GM19043 (cell line): ENCODE measurements at regions not wholly inside any gene's neighbourhood (a gene's known extent, or its start where the extent isn't known, plus 50 kb on each side); places are given as distances from the start of the nearest gene placed in this dataset.
"Not testable (repeated sequence)": the region's sequence is repeated elsewhere in the genome, so short reads cannot be mapped to it uniquely, and the experiment has no call there.

Experiments
- ATAC-seq: cut with Tn5 transposase; IDR thresholded peaks from one replicate; pipeline ENCODE4 v1.9.1; 2021; ENCODE audit warnings: low read depth; ENCODE audit not compliant: unreplicated experiment

DNA sequence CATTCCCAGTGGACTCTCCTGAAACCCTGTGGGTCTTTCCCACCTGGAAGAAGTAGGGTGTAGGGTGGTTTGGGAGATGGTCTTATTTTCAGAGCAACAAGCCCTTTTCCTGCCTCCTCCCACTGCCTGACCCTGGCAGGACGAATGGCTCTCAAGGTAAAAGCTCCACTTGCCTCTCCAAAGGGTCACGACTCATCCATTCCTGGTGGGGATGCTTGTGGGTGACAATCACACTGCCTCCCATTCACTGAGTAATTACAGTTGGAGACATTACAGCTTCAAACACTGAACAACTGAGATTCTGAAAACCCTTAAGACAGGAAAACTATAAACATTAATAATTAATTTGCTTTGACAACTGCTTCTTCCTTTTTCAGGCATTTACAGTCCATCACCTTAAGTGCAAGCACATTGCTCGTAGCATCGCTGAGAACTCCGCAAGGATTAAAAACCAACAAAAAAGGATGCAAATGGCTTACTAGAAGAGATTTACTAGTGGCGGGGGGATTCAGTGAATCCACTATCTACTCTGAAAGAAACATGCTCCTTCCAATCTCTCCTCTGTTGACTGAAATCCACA is 199.6 kb upstream of the IRS2 start:
- no peak for ATAC-seq

DNA sequence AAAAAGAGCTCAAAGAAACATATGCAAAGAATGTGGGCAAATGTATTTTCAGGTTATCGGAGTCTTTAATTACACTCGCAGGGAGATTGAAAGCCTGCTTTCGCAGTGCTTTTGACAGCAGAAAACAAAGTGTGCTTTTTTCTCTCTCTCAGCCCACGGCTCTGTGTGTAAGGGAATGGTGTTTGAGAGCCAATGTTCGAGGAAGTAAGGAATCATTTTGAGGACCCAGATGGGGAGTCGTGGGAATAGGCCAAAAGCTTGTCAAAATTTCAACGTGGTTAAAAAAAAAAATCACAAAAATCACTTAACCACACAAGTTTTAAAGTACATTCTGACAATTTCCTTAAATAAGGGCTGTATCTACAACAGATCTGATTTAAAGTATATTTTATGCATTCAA is 197.1 kb upstream of the IRS2 start:
- ATAC-seq, result no peak

DNA sequence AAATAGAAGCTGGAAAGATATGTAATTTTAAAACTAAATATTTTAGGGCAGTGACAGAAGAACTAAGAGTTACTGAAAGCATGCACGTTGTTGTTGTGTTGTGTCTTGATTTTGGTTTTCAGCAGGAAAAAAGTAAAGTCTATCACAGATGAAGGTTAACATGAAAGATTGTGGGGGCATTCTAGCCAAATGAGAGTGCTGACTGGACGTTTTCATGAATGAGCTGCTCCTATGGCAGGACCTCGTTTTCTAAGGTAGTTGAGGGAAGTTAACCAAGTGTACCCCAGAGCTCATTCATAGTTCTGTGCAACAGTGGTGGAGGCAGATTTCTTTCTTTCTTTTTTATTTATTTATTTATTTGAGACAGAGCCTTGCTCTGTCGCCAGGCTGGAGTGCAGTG is 194.6 kb upstream of the IRS2 start:
- ATAC-seq, result no peak

DNA sequence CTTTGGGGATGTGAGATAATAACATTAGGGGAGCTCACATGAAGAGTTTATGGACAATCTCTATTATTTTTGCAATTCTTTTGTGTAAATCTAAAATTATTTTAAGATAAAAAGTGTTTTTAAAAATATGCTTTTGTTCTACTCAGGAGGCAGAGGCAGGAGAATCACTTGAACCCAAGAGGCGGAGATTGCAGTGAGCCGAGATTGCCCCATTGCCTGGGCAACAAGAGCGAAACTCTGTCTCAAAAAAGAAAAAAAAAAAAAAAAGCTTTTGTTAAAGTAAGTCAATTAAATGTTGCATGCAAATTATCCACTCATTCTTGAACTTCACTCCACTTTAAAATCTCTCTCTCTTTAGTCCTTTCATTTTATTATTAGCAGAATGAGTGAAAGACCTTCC is 193.3 kb upstream of the IRS2 start:
- ATAC-seq, result not testable (repeated sequence)

DNA sequence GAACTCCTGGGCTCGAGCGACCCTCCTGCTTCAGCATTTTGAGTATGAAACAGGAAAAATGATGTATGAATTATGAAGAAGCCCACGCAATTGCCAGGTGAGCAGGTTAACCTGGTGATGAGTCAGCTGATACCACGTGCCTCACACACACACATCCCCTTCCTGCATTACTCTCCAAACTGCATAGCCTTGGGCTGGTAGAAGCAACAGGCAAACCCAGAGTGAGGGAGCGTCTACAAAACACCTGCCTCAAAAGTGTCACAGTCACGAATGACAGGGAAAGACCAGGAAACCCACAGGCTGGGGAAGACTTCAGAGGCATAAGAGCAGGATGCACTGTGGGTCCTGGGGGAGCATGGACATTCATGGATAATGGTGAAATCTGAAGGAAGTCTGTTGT is 192.8 kb upstream of the IRS2 start:
- ATAC-seq, result no peak

DNA sequence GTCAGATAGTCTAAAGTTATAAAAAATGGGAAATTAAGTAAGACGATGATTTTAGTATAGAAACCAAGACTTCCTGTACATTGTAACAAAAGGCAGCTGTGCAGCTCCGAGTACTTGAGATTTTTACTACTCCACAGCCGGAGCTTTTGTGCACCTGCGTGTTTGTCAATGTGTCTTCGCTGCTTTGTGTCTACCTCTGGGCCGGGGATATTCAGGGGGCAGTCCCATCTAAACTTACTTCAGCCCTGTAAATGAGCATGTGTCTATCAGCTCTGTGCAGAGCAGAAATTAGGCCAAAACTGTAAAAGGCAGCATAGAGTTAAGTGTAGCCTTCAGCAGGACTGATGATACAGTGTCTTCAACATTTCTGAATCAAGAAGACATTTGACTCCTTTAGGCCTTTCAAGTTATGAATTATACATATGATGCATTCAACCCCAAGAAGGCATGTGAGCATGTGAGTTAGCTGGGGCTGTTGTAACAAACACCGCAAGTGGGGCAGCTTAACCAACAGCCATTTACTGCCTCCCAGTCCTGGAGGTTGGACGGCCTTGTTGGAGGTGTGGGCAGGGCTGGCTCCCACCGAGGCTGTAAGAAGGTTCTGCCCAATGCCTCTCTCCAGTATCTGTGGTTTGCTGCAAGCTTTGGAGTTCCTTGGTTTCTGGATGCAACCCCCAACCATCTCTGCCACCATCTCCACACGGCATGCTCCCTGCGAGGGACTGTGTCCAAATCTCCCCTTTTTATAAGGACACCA is 191.0 kb upstream of the IRS2 start:
- ATAC-seq, result no peak

DNA sequence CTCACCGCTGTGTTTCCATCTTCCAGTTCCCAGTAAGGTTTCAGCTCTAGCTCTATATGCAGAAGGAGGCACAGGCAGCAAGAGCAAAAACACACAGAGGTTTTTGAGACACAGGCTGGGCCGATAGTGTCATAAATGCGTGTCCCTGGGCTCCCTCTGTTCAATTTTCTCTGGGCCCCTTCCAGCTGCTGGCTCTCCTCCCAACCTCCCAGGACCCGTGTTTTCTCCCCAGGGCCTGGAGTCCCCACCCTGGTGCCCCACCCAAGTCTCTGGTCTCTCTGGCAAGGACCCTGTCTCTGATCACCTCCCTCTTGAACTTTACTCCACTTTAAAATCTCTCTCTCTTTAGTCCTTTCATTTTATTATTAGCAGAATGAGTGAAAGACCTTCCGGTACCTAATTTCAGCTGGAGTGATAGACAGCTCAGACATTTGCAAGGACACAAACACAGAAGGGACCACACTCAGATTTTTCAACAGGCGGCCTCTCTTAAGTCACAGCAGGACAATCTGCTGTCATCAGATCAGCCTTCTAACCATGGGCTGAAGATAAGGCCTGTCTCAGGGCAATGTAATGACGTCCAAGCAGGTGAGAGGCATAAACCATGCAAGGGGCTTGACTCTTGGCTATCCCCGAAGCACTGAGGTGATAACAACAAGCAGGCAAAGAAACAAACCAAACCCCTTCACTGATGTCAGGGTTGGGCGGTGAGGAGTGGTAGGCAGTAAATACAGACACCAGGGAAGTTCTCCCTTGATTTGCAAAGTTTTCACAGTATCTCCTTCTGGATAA is 190.0 kb upstream of the IRS2 start:
- no peak for ATAC-seq

DNA sequence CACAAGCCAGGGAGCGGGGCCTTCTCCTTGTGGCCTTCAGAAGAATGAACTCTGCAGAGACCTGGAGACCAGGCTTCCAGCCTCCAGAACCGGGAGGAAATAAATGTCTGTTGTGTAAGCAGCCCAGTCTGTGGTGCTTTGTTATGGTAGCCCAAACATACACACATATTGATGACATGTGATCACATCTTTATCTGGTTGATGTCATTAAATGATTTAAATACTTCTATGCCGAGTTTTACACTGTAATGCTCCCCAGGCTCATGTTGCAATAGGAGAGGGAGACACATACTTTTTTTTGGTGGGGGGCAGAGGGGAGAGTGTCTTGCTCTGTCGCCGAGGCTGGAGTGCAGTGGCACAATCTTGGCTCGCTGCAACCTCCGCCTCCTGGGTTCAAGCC is 188.0 kb upstream of the IRS2 start:
- no peak for ATAC-seq

DNA sequence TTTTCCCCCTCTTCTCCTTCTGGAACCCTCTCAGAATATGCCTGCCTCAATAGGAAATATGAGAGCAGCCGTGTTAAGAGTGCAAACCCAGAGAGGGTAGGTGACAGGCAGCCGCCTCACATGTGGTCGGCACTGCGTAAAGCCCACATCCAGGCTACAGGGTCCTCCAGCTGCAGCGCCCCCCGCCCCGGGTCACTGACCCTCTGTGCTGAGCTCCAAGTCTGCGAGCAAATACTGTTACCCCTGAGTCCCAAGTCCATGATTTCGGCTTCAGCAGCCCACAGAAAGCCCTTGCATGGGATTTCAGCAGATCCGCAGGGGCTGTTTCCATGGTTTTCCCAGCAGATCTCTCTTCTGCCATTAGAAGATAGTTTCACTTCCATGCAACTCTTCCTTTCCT is 186.9 kb upstream of the IRS2 start:
- ATAC-seq, result no peak

DNA sequence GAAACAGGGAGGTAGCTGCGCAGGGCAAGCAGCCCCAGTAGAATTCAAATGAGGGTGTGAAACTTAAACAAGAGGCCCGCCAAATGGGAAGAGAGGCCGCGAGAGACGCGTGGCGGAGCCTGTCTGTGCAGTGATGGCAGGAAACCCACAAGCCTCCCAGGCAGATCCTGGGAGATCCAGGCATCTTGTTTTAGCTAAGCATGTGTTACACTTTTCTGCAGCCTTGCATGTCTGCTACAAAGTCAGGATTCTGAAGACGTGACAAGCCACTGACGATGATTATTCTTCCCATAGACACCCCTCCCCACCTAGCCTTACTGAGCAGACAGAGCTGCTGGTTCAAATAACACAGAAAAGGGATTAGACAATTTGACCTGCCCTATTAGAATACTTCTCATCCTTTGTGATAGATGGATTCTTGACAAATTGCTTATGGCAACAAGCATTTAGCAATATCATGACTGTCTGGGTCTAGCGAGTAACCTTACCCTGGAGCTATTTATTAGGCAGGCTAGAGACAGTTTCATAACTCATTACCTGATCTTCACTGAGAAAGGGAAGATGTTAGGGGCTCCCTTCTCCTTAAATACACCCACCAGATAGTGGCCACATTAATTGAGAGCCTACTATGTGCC is 185.2 kb upstream of the IRS2 start:
- ATAC-seq, result no peak

DNA sequence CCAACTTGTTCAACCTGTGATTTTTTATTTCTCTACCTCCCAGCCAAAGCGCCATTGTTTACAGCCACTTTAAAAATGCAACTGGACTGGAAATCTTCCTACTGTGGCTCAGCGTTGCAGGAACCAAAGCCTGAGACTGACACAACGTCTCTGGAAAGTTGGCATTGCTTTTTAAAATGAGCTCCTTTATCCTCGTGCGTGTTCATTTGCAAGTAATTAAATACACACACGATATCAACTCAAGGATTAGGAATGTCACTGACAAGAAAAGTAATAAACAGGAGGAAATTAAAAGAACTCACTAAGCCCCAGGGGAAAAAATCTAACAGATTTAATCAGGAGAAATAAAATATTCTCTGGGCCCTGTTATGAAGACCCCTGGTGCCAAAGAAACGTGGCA is 184.6 kb upstream of the IRS2 start:
- ATAC-seq, result no peak

DNA sequence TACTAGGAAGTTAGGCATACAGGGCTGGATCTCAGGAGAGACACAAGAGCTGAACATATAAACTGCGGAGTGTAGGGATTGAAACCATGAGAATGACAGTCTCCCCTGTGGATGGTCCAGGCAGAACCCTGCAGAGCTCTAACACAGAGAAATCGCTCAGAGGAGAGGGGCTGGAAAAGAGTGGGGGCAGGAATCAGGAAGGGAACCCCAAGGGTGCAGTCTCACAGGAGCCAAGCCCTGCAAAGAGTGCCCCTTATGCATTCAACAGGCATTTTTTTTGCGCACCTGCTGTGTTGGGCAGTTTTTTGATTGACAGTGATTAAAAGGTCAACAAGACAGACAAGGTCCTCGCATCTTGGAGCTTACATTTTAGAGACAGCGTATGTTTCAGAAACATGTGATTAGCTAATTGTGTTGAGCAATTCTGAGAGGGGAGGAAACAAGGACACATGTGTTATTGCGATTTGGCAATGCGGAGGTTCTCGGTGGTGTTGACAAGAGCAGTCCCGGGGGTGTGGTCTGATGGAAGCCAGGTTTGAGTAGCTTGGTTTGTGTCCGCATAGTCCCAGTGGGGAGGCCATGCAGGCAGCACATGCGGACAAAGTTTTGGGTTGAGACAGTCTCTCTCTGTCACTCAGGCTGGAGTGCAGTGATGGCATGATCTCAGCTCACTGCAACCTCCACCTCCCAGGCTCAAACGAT is 182.6 kb upstream of the IRS2 start:
- ATAC-seq, result no peak

DNA sequence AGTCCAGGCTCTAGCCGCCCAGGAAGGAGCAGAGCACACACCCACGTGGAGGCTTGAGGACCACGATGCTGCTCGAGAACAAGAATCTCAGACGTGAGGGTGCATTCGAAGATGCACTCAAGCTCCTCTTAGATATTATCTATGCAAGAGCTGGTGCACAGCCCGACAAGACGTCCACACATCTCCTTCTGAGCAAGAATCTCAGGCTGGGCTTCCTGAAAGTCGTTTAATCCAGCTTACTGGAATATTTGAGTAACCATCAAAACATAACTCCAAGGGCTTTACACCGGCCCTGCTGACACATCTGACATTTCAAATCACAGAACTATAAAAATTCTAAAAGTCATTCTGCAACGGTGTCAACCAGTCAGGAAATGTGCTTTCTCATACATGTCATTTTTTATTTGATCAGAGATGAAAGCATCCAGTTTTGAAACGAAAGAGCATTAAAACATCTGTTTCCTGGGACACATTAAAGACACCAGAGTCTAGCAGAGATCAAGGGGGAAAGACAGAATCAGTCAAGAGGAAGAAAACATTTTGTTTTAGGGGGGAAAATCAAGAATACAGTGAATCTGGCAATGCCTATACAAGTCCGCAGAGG is 177.7 kb upstream of the IRS2 start:
- ATAC-seq, result no peak

DNA sequence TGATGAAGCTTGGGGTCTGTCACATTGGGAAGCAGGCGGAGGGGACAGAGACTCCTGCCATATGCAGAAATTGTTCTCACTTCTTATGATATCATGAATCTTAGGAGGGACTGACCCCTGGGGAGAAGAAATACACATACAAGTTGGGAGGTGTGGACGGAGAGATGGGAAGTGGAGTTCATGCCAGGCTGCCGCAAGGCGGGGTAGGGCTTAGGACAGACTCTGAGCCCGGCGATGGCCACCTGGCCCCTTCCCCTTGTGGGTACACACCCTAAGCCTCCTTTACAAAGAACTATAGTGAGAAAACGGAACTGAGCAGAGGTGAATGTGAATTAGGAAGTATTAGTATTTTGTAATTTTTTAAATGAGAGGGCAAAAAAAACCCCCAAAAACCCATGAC is 177.0 kb upstream of the IRS2 start:
- ATAC-seq, result no peak

DNA sequence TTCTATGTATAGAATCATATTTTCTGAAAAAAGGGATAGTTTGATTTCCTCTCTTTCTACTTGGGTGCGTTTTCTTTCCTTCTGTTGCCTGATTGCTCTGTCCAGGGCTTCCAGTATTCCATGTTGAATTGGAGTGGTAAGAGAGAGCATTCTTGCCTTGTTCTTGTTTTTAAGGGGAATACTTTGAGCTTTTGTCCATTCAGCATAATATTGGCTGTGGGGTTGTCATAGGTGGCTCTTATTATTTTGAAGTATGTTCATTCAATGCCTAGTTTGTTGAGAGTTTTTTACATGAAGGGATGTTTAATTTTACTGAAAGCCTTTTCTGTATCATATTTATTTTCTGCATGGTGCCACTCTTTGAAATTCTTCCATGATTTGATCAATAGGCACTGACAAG is 173.5 kb upstream of the IRS2 start:
- ATAC-seq, result no peak

DNA sequence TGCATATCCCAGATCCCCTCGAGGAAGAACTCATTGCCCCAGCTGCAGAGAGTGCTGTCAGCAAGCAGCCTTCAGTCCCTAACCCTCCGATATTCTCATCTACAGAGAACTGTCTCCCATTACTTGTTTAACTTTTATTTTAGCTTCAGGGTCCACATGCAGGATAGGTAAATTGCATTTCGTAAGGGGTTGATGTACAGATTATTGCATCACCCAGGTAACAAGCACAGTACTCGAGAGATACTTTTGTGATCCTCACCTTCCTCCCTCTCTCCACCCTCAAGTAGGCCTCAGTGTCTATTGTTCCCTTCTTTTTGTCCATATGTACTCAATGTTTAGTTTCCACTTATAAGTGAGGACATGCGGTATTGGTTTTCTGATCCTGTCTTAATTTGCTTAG is 171.5 kb upstream of the IRS2 start:
- no peak for ATAC-seq

DNA sequence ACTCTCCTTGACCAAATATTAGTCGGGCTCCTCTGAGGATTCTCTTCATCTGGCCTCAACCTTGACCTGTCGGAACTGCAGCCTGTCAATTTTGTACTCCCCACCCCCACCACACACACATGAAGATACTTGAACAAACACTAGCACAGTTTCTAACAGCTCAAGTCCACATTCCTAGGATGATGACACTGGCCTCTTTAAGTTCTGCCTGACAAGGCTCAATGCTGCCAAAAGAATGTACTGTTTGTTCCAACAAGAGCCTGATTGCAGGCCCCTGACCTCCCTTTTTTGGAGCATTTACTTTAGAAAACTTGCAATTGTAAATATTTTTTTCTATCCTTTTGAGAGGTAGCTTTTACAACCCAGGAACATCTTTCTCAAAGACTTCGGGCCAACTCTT is 169.2 kb upstream of the IRS2 start:
- no peak for ATAC-seq

DNA sequence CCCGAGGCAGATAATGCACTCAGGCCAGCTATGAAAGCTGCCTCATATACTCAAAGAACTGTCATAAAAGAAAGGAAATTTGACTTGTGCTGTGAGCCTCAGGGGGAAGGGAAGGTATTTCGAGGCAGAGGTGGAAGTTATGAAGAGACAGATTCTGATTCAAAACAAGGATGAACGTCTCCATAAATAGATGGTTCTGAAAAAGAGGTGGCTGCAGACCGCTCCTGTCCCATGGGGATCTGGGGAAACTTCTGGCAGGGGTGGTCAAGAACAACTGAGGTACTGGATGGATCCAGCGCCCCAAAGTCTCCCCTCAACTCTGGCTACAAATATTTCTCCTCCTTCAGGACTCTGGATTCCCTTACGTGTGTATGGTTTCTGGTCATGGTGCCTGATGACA is 168.1 kb upstream of the IRS2 start:
- no peak for ATAC-seq

DNA sequence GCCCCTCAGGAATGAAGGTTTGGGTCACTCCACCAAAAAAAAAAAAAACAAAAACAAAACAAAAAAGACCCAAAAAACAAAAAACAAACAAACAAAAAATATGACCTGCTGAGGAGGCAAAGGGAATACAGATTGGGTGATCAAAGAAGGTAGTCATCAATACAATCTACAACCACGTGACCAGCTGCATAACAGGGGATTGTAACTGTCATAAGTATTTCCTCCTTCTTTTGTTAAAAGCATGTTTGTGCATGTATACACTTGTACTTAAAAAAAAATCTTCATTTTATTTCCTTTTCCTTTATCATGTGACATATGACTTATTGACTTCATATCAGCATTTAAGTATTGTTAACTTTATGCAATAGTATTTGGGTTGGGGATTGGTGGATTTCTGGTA is 165.1 kb upstream of the IRS2 start:
- no peak for ATAC-seq

DNA sequence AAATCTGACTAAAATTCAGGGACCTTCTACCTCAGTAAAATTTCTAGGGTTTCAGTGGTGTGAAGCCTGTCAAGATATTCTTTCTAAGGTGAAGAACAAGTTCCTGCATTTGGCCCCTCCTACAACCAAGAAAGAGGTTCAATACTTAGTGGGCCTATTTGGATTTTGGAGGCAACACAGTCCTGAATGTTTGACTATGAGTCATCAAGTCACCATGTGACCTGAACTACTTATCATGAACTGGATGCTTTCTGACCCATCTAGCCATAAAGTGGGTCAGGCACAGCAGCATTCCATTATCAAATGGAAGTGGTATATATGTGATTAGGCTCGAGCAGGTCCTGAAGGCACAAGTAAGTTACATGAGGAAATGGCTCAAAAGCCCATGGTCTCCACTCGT is 163.0 kb upstream of the IRS2 start:
- no peak for ATAC-seq
